Stimulated activated CD8-positive, alpha-beta memory T cell treated with anti-CD3 and anti-CD28 coated beads, Interleukin-12 subunit alpha, Interleukin-12 subunit beta, amount 100 ng/mL, for 24 hours (primary cell): ENCODE measurements at regions not wholly inside any gene's neighbourhood (a gene's known extent, or its start where the extent isn't known, plus 50 kb on each side); places are given as distances from the start of the nearest gene placed in this dataset.
"Not testable (repeated sequence)": the region's sequence is repeated elsewhere in the genome, so short reads cannot be mapped to it uniquely, and the experiment has no call there.

Source experiments
- DNase-seq: peaks from one replicate; pipeline ENCODE4 v3.0.0-alpha.2; 2020; ENCODE audit errors: extremely low read depth

DNA sequence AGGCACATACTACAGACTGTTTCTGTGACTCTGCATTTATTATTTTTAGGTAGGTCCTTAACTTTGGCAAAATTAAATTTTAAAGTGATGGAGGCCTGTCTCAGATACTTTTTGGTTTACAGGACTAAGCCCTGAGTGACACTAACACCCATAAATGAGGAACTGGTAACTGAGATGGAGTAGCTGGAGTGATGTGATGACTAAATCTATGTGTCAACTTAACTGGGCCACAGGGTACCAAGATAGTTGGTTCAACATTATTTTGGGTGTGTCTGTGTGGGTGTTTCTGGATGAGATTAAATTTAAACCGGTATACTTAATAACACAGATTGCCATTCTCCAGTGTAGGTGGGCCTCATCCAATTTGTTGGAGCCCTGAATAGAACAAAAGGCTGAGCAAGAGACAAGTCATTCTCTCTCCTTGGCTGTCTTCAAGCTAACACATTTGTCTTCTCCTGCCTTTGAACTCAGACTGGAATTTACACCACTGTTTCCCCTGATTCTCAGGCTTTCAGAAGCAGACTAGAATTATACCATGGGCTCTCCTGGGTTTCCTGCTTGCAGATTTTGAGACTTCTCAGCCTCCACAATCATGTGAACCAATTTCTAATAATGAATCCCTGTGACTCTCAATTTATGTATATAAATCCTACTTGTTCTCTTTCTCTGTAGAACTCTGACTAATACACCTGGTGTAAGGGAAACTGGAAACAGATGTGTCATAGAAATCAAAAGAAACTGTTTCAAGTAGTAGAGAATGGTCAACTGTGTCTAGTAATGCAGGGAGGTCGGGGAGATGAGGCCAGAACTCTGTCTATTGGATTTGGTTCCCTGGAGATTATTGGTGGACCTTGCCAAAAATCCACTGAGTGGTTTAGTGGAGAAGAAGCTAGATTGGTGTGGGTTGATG is 579.2 kb downstream of the EPM2A start:
- no peak for DNase-seq

DNA sequence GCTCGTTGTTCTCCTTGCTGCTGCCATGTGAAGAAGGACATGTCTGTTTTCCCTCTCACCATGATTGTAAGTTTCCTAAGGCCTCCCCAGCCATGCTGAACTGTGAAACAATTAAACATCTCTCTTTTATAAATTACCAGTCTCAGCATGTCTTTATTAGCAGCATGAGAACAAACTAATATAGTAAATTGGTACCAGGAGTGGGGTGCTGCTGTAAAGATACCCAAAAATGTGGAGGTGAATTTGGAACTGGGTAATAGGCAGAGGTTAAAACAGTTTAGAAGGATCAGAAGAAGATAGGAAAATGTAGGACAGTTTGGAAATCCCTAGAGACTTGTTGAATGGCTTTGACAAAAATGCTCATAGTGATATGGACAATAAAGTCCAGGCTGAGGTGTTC is 576.7 kb downstream of the EPM2A start:
- DNase-seq = not testable (repeated sequence)

- no peak for DNase-seq
Measured at GRCh38 chr6:145159921-145160320, 575.4 kb downstream of the EPM2A start.

DNA sequence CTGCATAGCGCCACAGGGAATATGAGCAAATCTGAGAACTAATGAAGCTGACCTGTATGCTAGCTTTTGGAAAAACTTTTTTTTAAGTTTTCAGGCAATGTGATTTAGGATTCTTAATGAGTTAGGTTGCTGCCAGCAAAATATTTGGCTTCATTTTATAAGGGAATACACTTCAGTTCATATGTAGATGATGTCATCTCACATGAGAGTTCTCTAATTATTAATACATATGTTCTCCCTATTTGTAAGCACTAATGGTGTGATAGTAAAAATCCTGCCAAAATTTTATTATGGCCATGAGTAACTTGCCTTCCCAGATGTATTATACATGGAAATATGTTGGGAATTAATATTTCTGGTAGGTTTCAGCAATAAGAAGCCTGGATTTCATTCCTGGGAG is 573.8 kb downstream of the EPM2A start:
- DNase-seq = no peak

DNA sequence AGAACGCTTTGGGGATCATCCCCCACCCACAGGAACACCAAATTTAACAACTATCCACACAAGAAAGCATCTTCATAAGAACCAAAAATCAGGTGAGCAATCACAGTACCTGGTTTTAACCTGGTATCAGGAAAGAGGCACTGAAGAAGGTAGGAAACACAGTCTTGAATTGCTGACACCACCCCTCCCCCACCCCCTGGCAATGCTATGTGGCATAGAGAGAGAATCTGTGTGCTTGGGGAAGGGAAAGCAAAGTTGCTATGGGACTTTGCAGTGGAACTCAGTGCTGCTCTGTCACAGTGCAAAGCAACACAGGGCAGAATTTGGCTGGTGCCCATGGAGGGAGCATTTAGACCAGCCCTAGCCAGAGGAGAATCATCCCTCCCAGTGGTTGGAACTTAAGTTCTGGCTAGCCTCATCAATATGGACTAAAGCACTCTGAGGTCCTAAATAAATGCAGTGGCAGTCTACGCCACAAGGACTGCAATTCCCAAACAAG is 565.5 kb downstream of the EPM2A start:
- no peak for DNase-seq

DNA sequence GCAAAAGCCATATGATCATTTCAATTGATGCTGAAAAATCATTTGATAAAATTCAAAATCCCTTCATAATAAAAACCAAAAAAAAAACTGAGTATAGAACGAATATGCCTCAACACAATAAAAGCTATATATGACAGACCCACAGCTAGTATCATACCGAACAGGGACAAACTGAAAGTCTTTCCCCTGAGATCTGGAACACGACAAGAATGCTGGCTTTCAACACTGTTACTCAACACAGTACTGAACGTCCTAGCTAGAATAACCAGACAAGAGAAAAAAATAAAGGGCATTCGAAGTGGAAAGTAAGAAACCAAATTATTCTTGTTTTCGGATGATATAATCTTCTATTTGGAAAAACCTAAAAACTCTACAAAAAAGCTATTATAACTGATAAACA is 559.9 kb downstream of the EPM2A start:
- no peak for DNase-seq

GRCh38 chr6:145178391-145178790 is 556.9 kb downstream of the EPM2A start:
- no peak for DNase-seq

DNA sequence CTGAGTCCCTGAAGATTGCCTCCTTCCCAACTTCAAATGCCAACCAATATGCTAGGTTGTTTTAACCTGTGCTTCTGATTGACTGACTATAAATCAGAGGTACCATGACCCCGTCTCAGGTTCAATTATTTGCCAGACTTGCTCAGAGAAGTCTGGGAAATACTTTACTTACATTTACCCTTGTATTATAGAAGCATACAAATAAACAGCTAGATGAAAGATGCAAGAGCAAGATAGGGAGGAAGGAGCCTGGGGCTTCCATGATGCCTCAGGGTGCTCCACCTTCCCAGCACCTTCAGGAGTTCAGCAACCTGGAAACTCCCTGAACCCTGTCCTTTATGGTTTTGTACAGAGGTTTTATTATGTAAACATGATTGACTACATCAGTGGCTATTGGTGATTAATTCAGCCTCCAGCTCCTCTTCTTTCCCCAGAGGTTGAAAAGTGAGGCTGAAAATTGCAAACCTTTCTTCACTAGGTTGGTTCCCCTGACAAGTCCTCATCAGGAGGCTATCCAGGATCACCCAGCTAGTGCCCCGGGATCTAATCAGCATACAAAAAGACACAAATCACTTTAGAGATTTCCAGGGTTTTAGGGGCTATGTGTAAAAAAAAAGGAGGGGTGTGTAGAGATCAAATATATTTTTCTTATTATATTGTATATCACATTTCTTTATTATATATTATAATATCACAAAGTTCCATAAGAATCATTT is 547.7 kb downstream of the EPM2A start:
- DNase-seq = no peak

DNA sequence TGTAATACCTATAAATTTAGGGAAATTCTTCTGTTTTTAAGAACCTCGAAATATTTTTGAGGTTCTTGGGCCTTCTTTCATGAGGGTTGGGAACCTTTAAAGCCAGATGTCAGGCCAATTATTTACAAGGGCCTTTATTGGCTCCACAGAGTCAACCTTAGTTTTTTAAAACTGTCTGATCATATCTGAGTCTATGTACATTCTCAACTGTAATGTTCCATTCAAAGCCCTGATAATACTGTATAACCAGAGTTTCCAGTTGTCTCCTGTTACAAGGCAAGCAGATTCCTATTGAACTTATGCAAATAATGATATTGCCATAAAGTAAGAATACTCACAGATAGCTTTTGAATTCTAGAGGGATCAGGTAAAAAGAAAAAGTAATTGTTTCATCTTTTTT is 545.5 kb downstream of the EPM2A start:
- DNase-seq = no peak

- no peak for DNase-seq
Measured at GRCh38 chr6:145194389-145194788, 540.9 kb downstream of the EPM2A start.

- no peak for DNase-seq
Measured at GRCh38 chr6:145199961-145200360, 535.4 kb downstream of the EPM2A start.

- DNase-seq = no peak
Measured at GRCh38 chr6:145204301-145204700, 531.0 kb downstream of the EPM2A start.

GRCh38 chr6:145206247-145206907 is 528.9 kb downstream of the EPM2A start:
- no peak for DNase-seq

GRCh38 chr6:145208474-145208873 is 526.8 kb downstream of the EPM2A start:
- DNase-seq = no peak

DNA sequence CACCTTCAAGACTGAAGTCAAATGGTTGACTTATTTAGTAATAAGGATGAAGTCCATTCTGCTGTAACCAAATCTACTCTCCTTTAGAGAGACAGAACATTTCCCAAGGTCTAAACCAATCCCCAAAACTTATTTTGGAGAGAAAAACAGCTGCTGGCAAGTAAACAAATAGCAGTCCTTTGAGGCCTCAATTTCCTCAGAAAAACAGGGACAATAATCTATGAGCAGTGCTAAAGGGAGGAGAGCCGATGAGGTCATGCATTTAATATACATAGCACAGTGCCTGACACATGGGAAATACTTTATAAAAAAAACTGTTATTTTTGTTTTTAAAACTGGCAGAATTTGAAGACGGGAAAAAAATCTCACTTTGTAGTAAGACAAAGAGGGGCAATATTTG is 526.0 kb downstream of the EPM2A start:
- DNase-seq = no peak

GRCh38 chr6:145212813-145213212 is 522.5 kb downstream of the EPM2A start:
- no peak for DNase-seq

GRCh38 chr6:145213614-145214013 is 521.7 kb downstream of the EPM2A start:
- DNase-seq = no peak

GRCh38 chr6:145214570-145214969 is 520.8 kb downstream of the EPM2A start:
- no peak for DNase-seq

DNA sequence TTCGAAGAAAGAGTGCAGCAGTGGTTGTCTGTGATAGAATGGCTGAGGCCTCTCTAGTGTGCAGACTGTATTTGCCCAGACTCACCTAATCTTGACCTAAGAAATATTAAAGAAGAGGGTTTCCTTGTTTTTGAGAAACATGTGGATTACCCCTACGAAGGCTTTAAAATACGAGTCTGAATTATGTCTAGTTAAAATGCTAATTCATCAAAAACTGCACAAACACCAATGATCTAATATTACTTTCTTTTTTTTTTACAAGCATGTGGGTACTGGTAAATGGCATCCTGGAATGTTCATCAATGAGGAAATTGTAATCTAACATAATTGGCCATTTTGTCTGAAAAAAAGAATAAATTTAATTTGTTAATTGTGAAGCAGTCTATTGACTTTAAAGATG is 510.9 kb downstream of the EPM2A start:
- DNase-seq = no peak

GRCh38 chr6:145225500-145225899 is 509.8 kb downstream of the EPM2A start:
- DNase-seq = no peak

DNA sequence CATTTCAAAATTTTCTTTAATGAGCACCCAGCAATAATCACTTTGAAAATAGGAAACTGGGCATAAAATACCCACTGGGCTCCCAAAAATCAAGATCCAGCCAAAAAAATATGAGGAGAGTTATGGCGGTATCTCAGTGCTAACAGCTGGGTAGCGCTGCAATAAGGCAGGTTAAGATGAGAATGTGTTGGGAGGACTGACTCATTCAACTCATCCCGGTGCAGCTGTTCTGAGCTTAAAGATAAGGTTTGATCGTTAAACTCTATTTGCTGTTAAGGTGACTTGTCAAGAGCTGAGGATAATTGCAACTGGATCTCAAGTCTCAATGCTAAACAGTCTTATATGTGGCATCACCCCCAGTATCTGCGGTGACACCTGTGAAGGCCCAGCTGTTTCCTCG is 507.7 kb downstream of the EPM2A start:
- no peak for DNase-seq

GRCh38 chr6:145228962-145229582 is 506.2 kb downstream of the EPM2A start:
- DNase-seq = no peak
